ENCODE measurements at regions not wholly inside any gene's neighbourhood (a gene's known extent, or its start where the extent isn't known, plus 50 kb on each side); places are given as distances from the start of the nearest gene placed in this dataset.

DNA sequence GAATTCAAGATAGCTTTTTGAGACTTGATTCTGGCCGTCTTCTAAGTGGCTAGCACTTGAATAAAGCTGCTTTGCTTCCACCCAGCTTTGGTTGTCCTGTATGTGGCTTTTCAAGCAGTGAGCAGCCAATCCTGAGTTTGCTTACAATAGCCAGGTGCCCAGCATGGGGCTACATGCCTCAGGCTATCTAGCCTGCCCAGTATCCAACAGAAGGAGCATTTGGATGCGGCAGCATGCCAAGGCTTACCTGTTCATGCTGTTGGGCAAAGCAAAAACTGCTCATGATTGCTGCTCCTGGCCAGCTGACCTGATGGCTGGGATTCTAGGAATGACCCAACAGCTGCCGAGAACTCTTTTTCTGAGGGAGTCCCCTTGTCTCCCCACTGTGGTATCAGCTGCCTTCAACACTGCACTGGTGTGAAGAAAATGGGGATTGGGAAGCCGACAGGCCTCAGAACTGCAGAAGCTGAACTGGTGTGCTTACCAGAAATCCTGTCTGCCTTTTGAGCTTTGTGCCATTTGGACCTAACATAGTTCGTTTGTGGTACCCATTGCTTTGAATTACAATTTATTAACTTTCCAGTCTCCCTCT is 618.9 kb upstream of the IGFBP3 start:
- no peak for TF ChIP-seq EZH2 (IDR thresholded peaks at IDR 0.05; ENCODE audit: insufficient read depth, low read length)
- TF ChIP-seq, protein P1, sequence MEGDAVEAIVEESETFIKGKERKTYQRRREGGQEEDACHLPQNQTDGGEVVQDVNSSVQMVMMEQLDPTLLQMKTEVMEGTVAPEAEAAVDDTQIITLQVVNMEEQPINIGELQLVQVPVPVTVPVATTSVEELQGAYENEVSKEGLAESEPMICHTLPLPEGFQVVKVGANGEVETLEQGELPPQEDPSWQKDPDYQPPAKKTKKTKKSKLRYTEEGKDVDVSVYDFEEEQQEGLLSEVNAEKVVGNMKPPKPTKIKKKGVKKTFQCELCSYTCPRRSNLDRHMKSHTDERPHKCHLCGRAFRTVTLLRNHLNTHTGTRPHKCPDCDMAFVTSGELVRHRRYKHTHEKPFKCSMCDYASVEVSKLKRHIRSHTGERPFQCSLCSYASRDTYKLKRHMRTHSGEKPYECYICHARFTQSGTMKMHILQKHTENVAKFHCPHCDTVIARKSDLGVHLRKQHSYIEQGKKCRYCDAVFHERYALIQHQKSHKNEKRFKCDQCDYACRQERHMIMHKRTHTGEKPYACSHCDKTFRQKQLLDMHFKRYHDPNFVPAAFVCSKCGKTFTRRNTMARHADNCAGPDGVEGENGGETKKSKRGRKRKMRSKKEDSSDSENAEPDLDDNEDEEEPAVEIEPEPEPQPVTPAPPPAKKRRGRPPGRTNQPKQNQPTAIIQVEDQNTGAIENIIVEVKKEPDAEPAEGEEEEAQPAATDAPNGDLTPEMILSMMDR (IDR thresholded peaks at IDR 0.05; ENCODE audit: insufficient read depth, low read depth, low read length) = no peak
- no peak for DNase-seq (ENCODE audit: low read depth)

DNA sequence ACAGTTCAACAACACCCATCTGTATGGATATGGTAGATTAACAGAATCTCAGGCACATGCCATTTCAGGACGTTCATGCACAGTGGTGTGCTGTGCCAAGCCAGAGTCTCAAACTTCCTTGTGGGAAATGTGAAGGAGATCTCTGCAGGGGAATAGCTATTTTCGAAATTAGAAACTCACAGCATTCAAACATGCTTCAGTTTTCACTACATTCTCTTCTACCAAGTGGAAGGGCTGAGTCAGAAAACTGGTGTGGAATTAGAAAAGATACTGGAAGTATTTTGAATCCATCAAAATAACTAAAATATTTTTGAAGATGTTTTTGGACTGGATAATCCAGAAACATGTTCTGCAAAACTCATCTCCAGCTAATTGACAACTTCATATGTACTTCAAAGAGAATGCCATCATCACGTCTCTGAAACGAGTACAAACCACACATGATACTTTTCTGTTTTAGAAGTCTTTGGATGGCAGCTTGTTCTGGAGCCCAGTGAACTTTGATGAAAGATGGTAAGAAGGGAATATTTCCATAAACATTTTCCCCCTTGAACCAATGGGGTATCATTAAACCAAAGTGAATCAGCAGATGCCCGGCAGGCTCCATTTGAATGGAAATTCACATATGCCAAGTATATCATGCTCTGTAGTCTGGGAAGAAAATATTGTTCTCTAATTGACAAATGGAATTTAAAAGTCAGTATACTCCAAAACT is 616.3 kb upstream of the IGFBP3 start:
- no peaks in the 10 kb centered on the region for H3K79me2 ChIP-seq (ENCODE audit: insufficient read depth, low read length)
- Mint-ChIP-seq H3K36me3 (ENCODE audit: low read depth, unreplicated experiment) (no peaks in the 10 kb centered on the region), H3K27ac (ENCODE audit: unreplicated experiment) (peak overlapping the region; percentile 14), H3K4me1 (ENCODE audit: low read depth, unreplicated experiment) (no peaks in the 10 kb centered on the region), H3K27me3 (ENCODE audit: low read depth, unreplicated experiment) (no peaks in the 10 kb centered on the region), H3K4me3 (ENCODE audit: unreplicated experiment) (no peak overlapping the region), H3K9me3 (ENCODE audit: unreplicated experiment) (peaks cover 3% of the 10 kb centered on the region)
- no peaks in the 10 kb centered on the region for H3K36me3 ChIP-seq (ENCODE audit: insufficient read depth, low read length)
- H4K20me1 ChIP-seq (ENCODE audit: insufficient read depth, low read length) = no peaks in the 10 kb centered on the region
- no peak overlapping the region for H3K4me3 ChIP-seq (ENCODE audit: insufficient read depth, low read depth, low read length)
- DNase-seq (ENCODE audit: low read depth) = peak; percentile 17
- H3K4me1 ChIP-seq (ENCODE audit: insufficient read depth, low read length) = peaks cover 11% of the 10 kb centered on the region
- peak; percentile 43 for FAIRE-seq
- H2AFZ ChIP-seq (ENCODE audit: low read depth, low read length) = peak overlapping the region; percentile 20
- H3K27me3 ChIP-seq (ENCODE audit: insufficient read depth, low read length) = no peaks in the 10 kb centered on the region
- H3K9me3 ChIP-seq (ENCODE audit: insufficient read depth, low read depth, low read length) = no peaks in the 10 kb centered on the region
- TF ChIP-seq EZH2 (IDR thresholded peaks at IDR 0.05; ENCODE audit: insufficient read depth, low read length) = no peak
- TF ChIP-seq, protein P1 (IDR thresholded peaks at IDR 0.05; ENCODE audit: insufficient read depth, low read depth, low read length) = no peak
- H3K27ac ChIP-seq (ENCODE audit: low read depth, low read length) = no peak overlapping the region
- H3K4me2 ChIP-seq (ENCODE audit: low read length) = no peak overlapping the region
- no peak overlapping the region for H3K9ac ChIP-seq (ENCODE audit: low read length)

More for the DNA sequence above, 618.9 kb upstream of the IGFBP3 start:
- H3K4me1 Mint-ChIP-seq (ENCODE audit: low read depth, unreplicated experiment) = peaks cover 9% of the 10 kb centered on the region
- Histone ChIP-seq H3K4me2 (ENCODE audit: low read length) (no peak overlapping the region), H3K9ac (ENCODE audit: low read length) (no peak overlapping the region), H4K20me1 (ENCODE audit: insufficient read depth, low read length) (no peaks in the 10 kb centered on the region), H3K27ac (ENCODE audit: low read depth, low read length) (no peak overlapping the region), H3K4me3 (ENCODE audit: insufficient read depth, low read depth, low read length) (no peak overlapping the region), H3K79me2 (ENCODE audit: insufficient read depth, low read length) (no peaks in the 10 kb centered on the region), H2AFZ (ENCODE audit: low read depth, low read length) (no peak overlapping the region), H3K4me1 (ENCODE audit: insufficient read depth, low read length) (peaks cover 18% of the 10 kb centered on the region), H3K9me3 (ENCODE audit: insufficient read depth, low read depth, low read length) (no peaks in the 10 kb centered on the region), H3K27me3 (ENCODE audit: insufficient read depth, low read length) (no peaks in the 10 kb centered on the region), H3K36me3 (ENCODE audit: insufficient read depth, low read length) (no peaks in the 10 kb centered on the region)
- H3K27me3 Mint-ChIP-seq (ENCODE audit: low read depth, unreplicated experiment) = no peaks in the 10 kb centered on the region
- no peak for FAIRE-seq
- H3K4me3 Mint-ChIP-seq (ENCODE audit: unreplicated experiment) = no peak overlapping the region
- no peak overlapping the region for H3K27ac Mint-ChIP-seq (ENCODE audit: unreplicated experiment)
- H3K36me3 Mint-ChIP-seq (ENCODE audit: low read depth, unreplicated experiment) = no peaks in the 10 kb centered on the region
- peaks cover 3% of the 10 kb centered on the region for H3K9me3 Mint-ChIP-seq (ENCODE audit: unreplicated experiment)
